ENCODE measurements at regions not wholly inside any gene's neighbourhood (a gene's known extent, or its start where the extent isn't known, plus 50 kb on each side); places are given as distances from the start of the nearest gene placed in this dataset.

DNA sequence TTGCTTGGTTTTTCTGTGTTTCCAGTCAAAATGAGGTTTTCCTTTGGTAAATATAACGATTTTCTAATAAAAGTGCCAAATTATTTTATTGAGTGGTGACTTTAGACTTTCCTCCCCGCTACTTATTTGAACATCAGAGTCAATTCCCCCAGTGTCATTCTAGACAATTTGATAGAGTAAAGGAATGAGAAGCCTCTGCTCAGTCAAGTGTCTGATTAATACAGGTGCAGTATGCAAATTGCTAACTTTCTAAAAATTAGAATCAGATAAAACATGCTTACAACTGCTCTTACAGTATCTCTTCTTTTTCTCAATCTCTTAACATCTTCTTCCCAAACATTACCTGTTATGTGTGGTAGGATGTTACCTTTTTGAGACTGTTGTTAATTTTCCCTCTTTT is 148.7 kb downstream of the CD83 start:
- H3K36me3 ChIP-seq: no peaks in the 10 kb centered on the region
- no peaks in the 10 kb centered on the region for H3K4me1 ChIP-seq
- no peak overlapping the region for H3K27ac ChIP-seq
- H3K9me3 ChIP-seq: peaks cover 5% of the 10 kb centered on the region
- intact Hi-C loops (cut with DNase I): no loop called here
- no peak overlapping the region for H3K4me3 ChIP-seq
- no peak for TF ChIP-seq POLR2A (IDR thresholded peaks at IDR 0.05)
- TF ChIP-seq POLR2AphosphoS5 (IDR thresholded peaks at IDR 0.05; ENCODE audit: insufficient read depth in 1 of 2, low read depth in 1 of 2): no peak
- TF ChIP-seq, protein P1, sequence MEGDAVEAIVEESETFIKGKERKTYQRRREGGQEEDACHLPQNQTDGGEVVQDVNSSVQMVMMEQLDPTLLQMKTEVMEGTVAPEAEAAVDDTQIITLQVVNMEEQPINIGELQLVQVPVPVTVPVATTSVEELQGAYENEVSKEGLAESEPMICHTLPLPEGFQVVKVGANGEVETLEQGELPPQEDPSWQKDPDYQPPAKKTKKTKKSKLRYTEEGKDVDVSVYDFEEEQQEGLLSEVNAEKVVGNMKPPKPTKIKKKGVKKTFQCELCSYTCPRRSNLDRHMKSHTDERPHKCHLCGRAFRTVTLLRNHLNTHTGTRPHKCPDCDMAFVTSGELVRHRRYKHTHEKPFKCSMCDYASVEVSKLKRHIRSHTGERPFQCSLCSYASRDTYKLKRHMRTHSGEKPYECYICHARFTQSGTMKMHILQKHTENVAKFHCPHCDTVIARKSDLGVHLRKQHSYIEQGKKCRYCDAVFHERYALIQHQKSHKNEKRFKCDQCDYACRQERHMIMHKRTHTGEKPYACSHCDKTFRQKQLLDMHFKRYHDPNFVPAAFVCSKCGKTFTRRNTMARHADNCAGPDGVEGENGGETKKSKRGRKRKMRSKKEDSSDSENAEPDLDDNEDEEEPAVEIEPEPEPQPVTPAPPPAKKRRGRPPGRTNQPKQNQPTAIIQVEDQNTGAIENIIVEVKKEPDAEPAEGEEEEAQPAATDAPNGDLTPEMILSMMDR (IDR thresholded peaks at IDR 0.05): no peak
- no peak for DNase-seq (ENCODE audit: extremely low spot score in 2 of 2)
- no peaks in the 10 kb centered on the region for H3K27me3 ChIP-seq

- Histone ChIP-seq H3K4me3 (no peak overlapping the region), H3K36me3 (no peaks in the 10 kb centered on the region), H3K27me3 (no peaks in the 10 kb centered on the region), H3K9me3 (peaks cover 5% of the 10 kb centered on the region), H3K4me1 (no peaks in the 10 kb centered on the region), H3K27ac (no peak overlapping the region)
- peak in 1 of 2 donors; percentile 49 for DNase-seq (ENCODE audit: extremely low spot score in 2 of 2)
- TF ChIP-seq, protein P1 (IDR thresholded peaks at IDR 0.05): no peak
- no peak for TF ChIP-seq POLR2AphosphoS5 (IDR thresholded peaks at IDR 0.05; ENCODE audit: insufficient read depth in 1 of 2, low read depth in 1 of 2)
- no peak for TF ChIP-seq POLR2A (IDR thresholded peaks at IDR 0.05)
- intact Hi-C loops (cut with DNase I): no loop called here
These were observed 150.5 kb downstream of the CD83 start for GRCh38 chr6:14267885-14268660.

DNA sequence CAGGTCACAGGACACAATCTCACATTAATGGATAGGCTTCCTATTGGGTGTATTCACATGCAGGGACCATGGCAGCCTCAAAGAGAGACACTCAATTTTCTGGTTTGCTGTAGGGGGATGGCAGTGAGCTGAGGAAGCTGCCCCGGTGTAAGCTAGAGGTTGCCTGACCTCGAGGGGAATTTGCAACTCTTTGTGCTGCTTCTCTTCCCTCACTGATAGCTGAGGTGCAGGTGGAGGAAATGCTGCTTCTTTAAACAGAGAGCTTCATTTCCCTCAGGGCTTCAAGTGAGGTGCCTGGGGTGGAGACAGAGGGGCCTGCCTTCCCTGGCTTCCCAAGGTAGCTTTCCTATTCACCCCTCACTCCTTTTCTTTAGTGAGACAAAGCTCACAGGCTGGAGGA is 151.9 kb downstream of the CD83 start:
- intact Hi-C loops (cut with DNase I): no loop called here
- H3K9me3 ChIP-seq: no peaks in the 10 kb centered on the region
- DNase-seq (ENCODE audit: extremely low spot score in 2 of 2): no peak

GRCh38 chr6:14270142-14270893 is 152.7 kb downstream of the CD83 start:
- intact Hi-C loops (cut with DNase I): no loop called here
- H3K36me3 ChIP-seq: no peaks in the 10 kb centered on the region
- H3K4me1 ChIP-seq: peaks cover 15% of the 10 kb centered on the region
- H3K4me3 ChIP-seq: no peak overlapping the region
- TF ChIP-seq, protein P1 (IDR thresholded peaks at IDR 0.05): no peak
- TF ChIP-seq POLR2AphosphoS5 (IDR thresholded peaks at IDR 0.05; ENCODE audit: insufficient read depth in 1 of 2, low read depth in 1 of 2): no peak
- no peak for TF ChIP-seq POLR2A (IDR thresholded peaks at IDR 0.05)
- H3K27me3 ChIP-seq: no peaks in the 10 kb centered on the region
- H3K9me3 ChIP-seq: no peaks in the 10 kb centered on the region
- no peak overlapping the region for H3K27ac ChIP-seq
- DNase-seq (ENCODE audit: extremely low spot score in 2 of 2): peak in 1 of 2 donors; percentile 52

More for the DNA sequence above, 151.9 kb downstream of the CD83 start:
- Histone ChIP-seq H3K27me3 (no peaks in the 10 kb centered on the region), H3K36me3 (no peaks in the 10 kb centered on the region), H3K4me1 (peaks cover 9% of the 10 kb centered on the region), H3K27ac (no peak overlapping the region), H3K4me3 (no peak overlapping the region)
- TF ChIP-seq POLR2A (IDR thresholded peaks at IDR 0.05) (no peak), POLR2AphosphoS5 (IDR thresholded peaks at IDR 0.05; ENCODE audit: insufficient read depth in 1 of 2, low read depth in 1 of 2) (no peak)
- TF ChIP-seq, protein P1 (IDR thresholded peaks at IDR 0.05): no peak
